ENCODE measurements at regions not wholly inside any gene's neighbourhood (a gene's known extent, or its start where the extent isn't known, plus 50 kb on each side); places are given as distances from the start of the nearest gene placed in this dataset.

- H3K9me1 ChIP-seq (ENCODE audit: control insufficient read depth, extremely low read depth, insufficient read depth, low read length): no peaks in the 10 kb centered on the region
- H3K9me3 ChIP-seq (ENCODE audit: control insufficient read depth, low read depth, low read length): no peaks in the 10 kb centered on the region
- H3K9ac ChIP-seq (ENCODE audit: control insufficient read depth, extremely low read depth, insufficient read depth, low read length): no peak overlapping the region
- H3K4me2 ChIP-seq (ENCODE audit: control insufficient read depth, extremely low read depth, insufficient read depth, low read depth, low read length): no peak overlapping the region
- no peaks in the 10 kb centered on the region for H3K79me2 ChIP-seq (ENCODE audit: control insufficient read depth, insufficient read depth, low read length)
- dilution Hi-C loops (cut with MboI; ENCODE audit: extremely low pct_ligation_motif_present, low sequenced_read_pairs): no loop called here
- no peak overlapping the region for H3K4me3 ChIP-seq (ENCODE audit: control insufficient read depth in 2 of 3, extremely low read depth in 1 of 3, insufficient read depth in 2 of 3, low read depth in 1 of 3, low read length in 3 of 3)
- no peaks in the 10 kb centered on the region for H3K27me3 ChIP-seq (ENCODE audit: control insufficient read depth, extremely low read depth, insufficient read depth, low read length)
- FAIRE-seq: peak; percentile 68
- TF ChIP-seq CTCF (optimal IDR thresholded peaks at IDR 0.05 in 1 of 3, IDR thresholded peaks at IDR 0.05 in 1 of 3, conservative IDR thresholded peaks at IDR 0.05 in 1 of 3; ENCODE audit: extremely low read depth in 1 of 3, insufficient read depth in 2 of 3, low read length in 3 of 3) (no peak), EZH2 (IDR thresholded peaks at IDR 0.05; ENCODE audit: low read length) (no peak)
- H2AFZ ChIP-seq (ENCODE audit: control insufficient read depth, low read length): no peak overlapping the region
- no peak overlapping the region for H3K27ac ChIP-seq (ENCODE audit: control insufficient read depth, insufficient read depth, low read length)
- H4K20me1 ChIP-seq (ENCODE audit: control insufficient read depth, extremely low read depth, insufficient read depth, low read length): no peaks in the 10 kb centered on the region
- H3K4me1 ChIP-seq (ENCODE audit: control insufficient read depth, extremely low read depth, insufficient read depth, low read length): peaks cover 18% of the 10 kb centered on the region
- peak; percentile 48 for DNase-seq (ENCODE audit: low read depth, low spot score)
- no peaks in the 10 kb centered on the region for H3K36me3 ChIP-seq (ENCODE audit: control insufficient read depth in 2 of 2, extremely low read depth in 1 of 2, insufficient read depth in 2 of 2, low read length in 2 of 2)
Observed at GRCh38 chr5:40223884-40224402, 455.8 kb upstream of the PTGER4 start.

GRCh38 chr5:40221796-40222195, 457.9 kb upstream of the PTGER4 start:
- FAIRE-seq (peak; percentile 84), DNase-seq (ENCODE audit: low read depth, low spot score) (peak; percentile 32)
- Histone ChIP-seq H2AFZ (ENCODE audit: control insufficient read depth, low read length) (no peak overlapping the region), H3K36me3 (ENCODE audit: control insufficient read depth in 2 of 2, extremely low read depth in 1 of 2, insufficient read depth in 2 of 2, low read length in 2 of 2) (no peaks in the 10 kb centered on the region), H3K79me2 (ENCODE audit: control insufficient read depth, insufficient read depth, low read length) (no peaks in the 10 kb centered on the region), H3K27me3 (ENCODE audit: control insufficient read depth, extremely low read depth, insufficient read depth, low read length) (no peaks in the 10 kb centered on the region), H3K4me3 (ENCODE audit: control insufficient read depth in 2 of 3, extremely low read depth in 1 of 3, insufficient read depth in 2 of 3, low read depth in 1 of 3, low read length in 3 of 3) (no peak overlapping the region), H4K20me1 (ENCODE audit: control insufficient read depth, extremely low read depth, insufficient read depth, low read length) (no peaks in the 10 kb centered on the region), H3K4me1 (ENCODE audit: control insufficient read depth, extremely low read depth, insufficient read depth, low read length) (peaks cover 18% of the 10 kb centered on the region), H3K4me2 (ENCODE audit: control insufficient read depth, extremely low read depth, insufficient read depth, low read depth, low read length) (peak overlapping the region; percentile 12), H3K9ac (ENCODE audit: control insufficient read depth, extremely low read depth, insufficient read depth, low read length) (no peak overlapping the region), H3K9me3 (ENCODE audit: control insufficient read depth, low read depth, low read length) (no peaks in the 10 kb centered on the region), H3K9me1 (ENCODE audit: control insufficient read depth, extremely low read depth, insufficient read depth, low read length) (no peaks in the 10 kb centered on the region), H3K27ac (ENCODE audit: control insufficient read depth, insufficient read depth, low read length) (no peak overlapping the region)
- dilution Hi-C loops (cut with MboI; ENCODE audit: extremely low pct_ligation_motif_present, low sequenced_read_pairs): no loop called here
- no peak for TF ChIP-seq EZH2 (IDR thresholded peaks at IDR 0.05; ENCODE audit: low read length)
- TF ChIP-seq CTCF (optimal IDR thresholded peaks at IDR 0.05 in 1 of 3, IDR thresholded peaks at IDR 0.05 in 1 of 3, conservative IDR thresholded peaks at IDR 0.05 in 1 of 3; ENCODE audit: extremely low read depth in 1 of 3, insufficient read depth in 2 of 3, low read length in 3 of 3): no peak
